ENCODE measurements at regions not wholly inside any gene's neighbourhood (a gene's known extent, or its start where the extent isn't known, plus 50 kb on each side); places are given as distances from the start of the nearest gene placed in this dataset.

- TF ChIP-seq YY1 (IDR thresholded peaks at IDR 0.05; ENCODE audit: insufficient read depth, insufficient read length) (no peak), SUZ12 (IDR thresholded peaks at IDR 0.05; ENCODE audit: extremely low read depth, insufficient read depth, insufficient read length) (no peak)
Observed at GRCh38 chr14:38512236-38512635, 256.3 kb upstream of the CLEC14A start.
